H1 (cell line): ENCODE measurements at regions not wholly inside any gene's neighbourhood (a gene's known extent, or its start where the extent isn't known, plus 50 kb on each side); places are given as distances from the start of the nearest gene placed in this dataset.

Experiments
- EGR1 ChIP-seq: IDR thresholded peaks from 2 replicates; pipeline ENCODE4 v1.6.1; 2011; ENCODE audit warnings: low read depth, low read length, borderline replicate concordance
- KDM1A ChIP-seq: fragments of 200-600, 300-600 bp; sonication (generic); IDR thresholded peaks from 2 replicates; pipeline ENCODE4 v1.7.1; 2016; ENCODE audit warnings: mild to moderate bottlenecking, low read length, borderline replicate concordance
- POLR2A ChIP-seq, 2 experiments: IDR thresholded peaks; 1 replicate in 1 of 2; 2 replicates in 1 of 2; pipeline ENCODE4 v1.6.1; 2011; ENCODE audit warnings: low read depth in 2 of 2, low read length in 2 of 2, mild to moderate bottlenecking in 2 of 2; ENCODE audit errors: control extremely low read depth in 1 of 2
- RAD21 ChIP-seq, 2 experiments: IDR thresholded peaks in 1 of 2; conservative IDR thresholded peaks in 1 of 2; 2 replicates each; pipeline ENCODE4 v1.6.1; 2011; ENCODE audit warnings: low read depth in 2 of 2, low read length in 2 of 2, improper control_type of control experiment in 1 of 2, inconsistent platforms in 1 of 2, mild to moderate bottlenecking in 1 of 2, moderate library complexity in 1 of 2
- SP4 ChIP-seq: IDR thresholded peaks from 2 replicates; pipeline ENCODE4 v1.6.1; 2012; ENCODE audit warnings: low read length, inconsistent platforms
- SRF ChIP-seq: IDR thresholded peaks from 2 replicates; pipeline ENCODE4 v1.6.1; 2011; ENCODE audit warnings: mild to moderate bottlenecking, low read depth, low read length, moderate library complexity
- SUZ12 ChIP-seq: fragments of 200-600 bp; sonication (generic); IDR thresholded peaks from 2 replicates; pipeline ENCODE4 v1.6.1; 2012; ENCODE audit warnings: mild to moderate bottlenecking, inconsistent platforms, low read length, moderate library complexity, mixed read lengths
- TCF12 ChIP-seq: IDR thresholded peaks from 2 replicates; pipeline ENCODE4 v1.6.1; 2011; ENCODE audit warnings: low read depth, mild to moderate bottlenecking, low read length
- YY1 ChIP-seq: IDR thresholded peaks from 2 replicates; pipeline ENCODE4 v1.6.1; 2011; ENCODE audit warnings: low read depth, mild to moderate bottlenecking, low read length
- ZNF274 ChIP-seq: IDR thresholded peaks from 2 replicates; pipeline ENCODE4 v1.7.0; 2012; ENCODE audit warnings: low read length, borderline replicate concordance; ENCODE audit errors: extremely low read depth
- TF ChIP-seq, protein P1 (sequence below), 3 experiments: IDR thresholded peaks; 1 replicate in 2 of 3; 2 replicates in 1 of 3; pipeline versions ENCODE4 v1.5.1 to v1.6.1; 2011; ENCODE audit warnings: low read length in 3 of 3, mild to moderate bottlenecking in 3 of 3, inconsistent platforms in 2 of 3, low read depth in 1 of 3, moderate library complexity in 1 of 3; ENCODE audit not compliant: insufficient read depth in 1 of 3; ENCODE audit errors: control extremely low read depth in 1 of 3
- TF ChIP-seq, protein P2 (sequence below): IDR thresholded peaks from 2 replicates; pipeline ENCODE4 v1.6.1; 2012; ENCODE audit warnings: inconsistent platforms

DNA sequence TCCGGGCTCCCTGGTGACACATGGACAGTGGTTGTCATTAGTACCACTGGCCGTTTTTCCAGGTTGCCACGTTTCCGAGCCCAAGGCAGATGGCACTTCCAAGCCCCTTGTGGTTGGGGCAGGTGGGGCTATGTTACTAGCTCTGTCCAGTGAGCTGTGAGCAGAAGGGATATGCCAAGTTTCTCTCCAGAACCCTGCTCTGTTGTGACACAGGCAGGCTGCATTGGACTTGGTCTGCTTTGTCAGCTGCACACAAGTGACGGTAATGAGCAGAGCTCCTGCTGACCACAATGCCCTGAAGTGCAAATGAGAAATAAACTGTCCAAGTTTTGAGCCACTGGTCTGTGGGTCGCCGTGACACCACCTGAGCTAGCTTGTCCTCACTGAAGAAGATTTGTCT is 118.8 kb downstream of the GYPC start:
- no peak for TF ChIP-seq EGR1
- no peak for TF ChIP-seq SRF
- TF ChIP-seq KDM1A = no peak
- TF ChIP-seq SP4 = no peak
- no peak for TF ChIP-seq POLR2A (IDR thresholded peaks at IDR 0.05; ENCODE audit: control extremely low read depth in 1 of 2, low read depth in 2 of 2, low read length in 2 of 2)
- TF ChIP-seq, protein P1, sequence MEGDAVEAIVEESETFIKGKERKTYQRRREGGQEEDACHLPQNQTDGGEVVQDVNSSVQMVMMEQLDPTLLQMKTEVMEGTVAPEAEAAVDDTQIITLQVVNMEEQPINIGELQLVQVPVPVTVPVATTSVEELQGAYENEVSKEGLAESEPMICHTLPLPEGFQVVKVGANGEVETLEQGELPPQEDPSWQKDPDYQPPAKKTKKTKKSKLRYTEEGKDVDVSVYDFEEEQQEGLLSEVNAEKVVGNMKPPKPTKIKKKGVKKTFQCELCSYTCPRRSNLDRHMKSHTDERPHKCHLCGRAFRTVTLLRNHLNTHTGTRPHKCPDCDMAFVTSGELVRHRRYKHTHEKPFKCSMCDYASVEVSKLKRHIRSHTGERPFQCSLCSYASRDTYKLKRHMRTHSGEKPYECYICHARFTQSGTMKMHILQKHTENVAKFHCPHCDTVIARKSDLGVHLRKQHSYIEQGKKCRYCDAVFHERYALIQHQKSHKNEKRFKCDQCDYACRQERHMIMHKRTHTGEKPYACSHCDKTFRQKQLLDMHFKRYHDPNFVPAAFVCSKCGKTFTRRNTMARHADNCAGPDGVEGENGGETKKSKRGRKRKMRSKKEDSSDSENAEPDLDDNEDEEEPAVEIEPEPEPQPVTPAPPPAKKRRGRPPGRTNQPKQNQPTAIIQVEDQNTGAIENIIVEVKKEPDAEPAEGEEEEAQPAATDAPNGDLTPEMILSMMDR (IDR thresholded peaks at IDR 0.05; ENCODE audit: control extremely low read depth in 1 of 3, insufficient read depth in 1 of 3, low read depth in 1 of 3, low read length in 3 of 3) = no peak
- TF ChIP-seq RAD21 (IDR thresholded peaks at IDR 0.05 in 1 of 2, conservative IDR thresholded peaks at IDR 0.05 in 1 of 2; ENCODE audit: low read depth in 2 of 2, low read length in 2 of 2) = no peak; a peak in 1 of 4 replicates
- no peak for TF ChIP-seq SUZ12
- no peak for TF ChIP-seq YY1
- no peak for TF ChIP-seq TCF12
- no peak for TF ChIP-seq ZNF274
- TF ChIP-seq, protein P2, sequence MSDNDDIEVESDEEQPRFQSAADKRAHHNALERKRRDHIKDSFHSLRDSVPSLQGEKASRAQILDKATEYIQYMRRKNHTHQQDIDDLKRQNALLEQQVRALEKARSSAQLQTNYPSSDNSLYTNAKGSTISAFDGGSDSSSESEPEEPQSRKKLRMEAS = no peak
